ENCODE measurements at regions not wholly inside any gene's neighbourhood (a gene's known extent, or its start where the extent isn't known, plus 50 kb on each side); places are given as distances from the start of the nearest gene placed in this dataset.

DNA sequence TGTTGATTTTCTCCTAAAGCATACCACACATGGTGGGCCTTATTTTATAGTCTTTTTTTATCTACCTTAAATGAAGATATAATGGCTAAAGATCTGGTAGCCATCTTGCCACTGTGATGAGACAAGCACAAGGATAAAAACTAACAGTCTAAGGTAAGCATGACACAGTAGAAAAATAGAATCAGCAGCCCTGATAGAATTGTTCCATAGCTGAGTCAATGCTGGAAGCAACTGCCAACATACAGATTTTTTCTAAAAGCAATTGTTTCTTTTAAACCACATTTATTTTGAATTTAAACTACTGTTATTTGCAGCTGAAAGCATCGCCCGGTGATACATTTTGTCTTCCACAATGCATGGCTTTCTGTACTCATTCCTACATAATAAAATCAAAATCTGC, 1091.5 kb upstream of the CHAC2 start:
- no peaks in the 10 kb centered on the region for H3K4me1 Mint-ChIP-seq (ENCODE audit: low read depth)
- no peaks in the 10 kb centered on the region for H3K36me3 Mint-ChIP-seq (ENCODE audit: low read depth)
- H3K27ac Mint-ChIP-seq: no peak overlapping the region
- TF ChIP-seq, protein P1, sequence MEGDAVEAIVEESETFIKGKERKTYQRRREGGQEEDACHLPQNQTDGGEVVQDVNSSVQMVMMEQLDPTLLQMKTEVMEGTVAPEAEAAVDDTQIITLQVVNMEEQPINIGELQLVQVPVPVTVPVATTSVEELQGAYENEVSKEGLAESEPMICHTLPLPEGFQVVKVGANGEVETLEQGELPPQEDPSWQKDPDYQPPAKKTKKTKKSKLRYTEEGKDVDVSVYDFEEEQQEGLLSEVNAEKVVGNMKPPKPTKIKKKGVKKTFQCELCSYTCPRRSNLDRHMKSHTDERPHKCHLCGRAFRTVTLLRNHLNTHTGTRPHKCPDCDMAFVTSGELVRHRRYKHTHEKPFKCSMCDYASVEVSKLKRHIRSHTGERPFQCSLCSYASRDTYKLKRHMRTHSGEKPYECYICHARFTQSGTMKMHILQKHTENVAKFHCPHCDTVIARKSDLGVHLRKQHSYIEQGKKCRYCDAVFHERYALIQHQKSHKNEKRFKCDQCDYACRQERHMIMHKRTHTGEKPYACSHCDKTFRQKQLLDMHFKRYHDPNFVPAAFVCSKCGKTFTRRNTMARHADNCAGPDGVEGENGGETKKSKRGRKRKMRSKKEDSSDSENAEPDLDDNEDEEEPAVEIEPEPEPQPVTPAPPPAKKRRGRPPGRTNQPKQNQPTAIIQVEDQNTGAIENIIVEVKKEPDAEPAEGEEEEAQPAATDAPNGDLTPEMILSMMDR (IDR thresholded peaks at IDR 0.05): no peak
- no peak overlapping the region for H3K4me3 Mint-ChIP-seq
- no peak for DNase-seq
- no peaks in the 10 kb centered on the region for H3K27me3 Mint-ChIP-seq (ENCODE audit: insufficient read depth)
- H3K9me3 Mint-ChIP-seq: no peaks in the 10 kb centered on the region

DNA sequence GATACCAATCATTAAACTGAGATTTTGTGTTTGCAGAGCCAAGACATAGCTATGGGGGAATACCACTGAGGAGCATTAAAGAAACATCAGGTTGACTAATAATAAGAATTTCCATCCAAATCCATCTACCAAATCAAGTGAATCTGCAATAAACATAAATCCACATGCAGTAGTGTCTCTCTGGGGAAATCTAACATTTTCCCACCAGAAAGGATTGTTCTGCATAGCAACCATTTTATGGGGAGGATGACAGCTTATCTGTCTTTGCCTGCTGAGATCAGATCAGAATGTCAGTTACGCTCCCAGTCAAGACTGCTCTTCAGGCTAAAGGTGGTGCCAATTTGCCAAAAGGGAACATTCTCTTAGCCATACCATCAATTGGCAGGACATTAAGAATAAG, 1098.9 kb upstream of the CHAC2 start:
- Mint-ChIP-seq H3K4me3 (no peak overlapping the region), H3K9me3 (peaks cover 16% of the 10 kb centered on the region), H3K4me1 (ENCODE audit: low read depth) (no peaks in the 10 kb centered on the region), H3K27me3 (ENCODE audit: insufficient read depth) (no peaks in the 10 kb centered on the region; the same call in 1 of the 2 replicates), H3K27ac (no peak overlapping the region), H3K36me3 (ENCODE audit: low read depth) (peaks cover 16% of the 10 kb centered on the region)
- TF ChIP-seq, protein P1 (IDR thresholded peaks at IDR 0.05): no peak
- DNase-seq: no peak

DNA sequence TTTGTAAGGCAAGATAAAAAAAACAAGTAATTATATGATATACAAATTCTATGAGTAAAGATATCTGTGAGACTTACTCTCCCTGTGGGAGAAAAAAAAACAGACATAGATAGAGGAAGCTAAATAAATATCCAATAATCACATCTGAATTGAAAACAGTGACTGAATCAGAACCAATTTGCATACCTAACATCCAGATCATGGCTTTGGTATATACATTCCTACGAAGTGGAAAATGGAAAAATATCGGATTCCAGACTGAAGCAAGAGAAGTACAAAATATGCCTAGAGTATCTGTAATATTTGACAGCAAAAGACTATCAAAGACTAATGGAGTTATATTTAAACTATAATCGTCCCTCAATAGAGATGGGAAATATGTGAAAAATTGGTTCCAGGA, 1108.1 kb upstream of the CHAC2 start:
- Mint-ChIP-seq H3K27me3 (ENCODE audit: insufficient read depth) (no peaks in the 10 kb centered on the region; the same call in 1 of the 2 replicates), H3K4me3 (no peak overlapping the region), H3K36me3 (ENCODE audit: low read depth) (no peaks in the 10 kb centered on the region), H3K4me1 (ENCODE audit: low read depth) (peaks cover 19% of the 10 kb centered on the region), H3K27ac (peak overlapping the region; percentile 27), H3K9me3 (peaks cover 3% of the 10 kb centered on the region; the same call in 1 of the 2 replicates)
- TF ChIP-seq, protein P1 (IDR thresholded peaks at IDR 0.05): no peak
- no peak for DNase-seq

DNA sequence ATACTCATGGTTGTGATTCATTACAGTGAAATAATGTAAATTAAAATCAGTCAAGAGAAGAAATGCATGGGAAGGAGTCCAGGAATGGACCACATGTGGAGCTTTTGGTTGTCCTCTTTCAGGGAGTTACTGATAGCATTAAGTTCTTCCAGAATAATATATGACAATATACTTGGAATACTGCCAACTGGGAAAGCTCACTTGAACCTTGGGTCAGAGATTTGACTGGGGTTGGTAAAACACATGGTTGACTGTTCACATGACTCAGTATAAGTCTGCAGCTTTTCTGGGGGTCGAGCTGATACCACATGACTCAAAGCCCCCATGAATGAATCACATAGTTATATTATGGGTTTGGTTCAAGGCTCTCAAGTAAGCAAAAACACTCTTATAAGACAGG, 1109.0 kb upstream of the CHAC2 start:
- Mint-ChIP-seq H3K27ac (peak overlapping the region; percentile 50), H3K36me3 (ENCODE audit: low read depth) (no peaks in the 10 kb centered on the region), H3K4me3 (peak overlapping the region; percentile 5; the same call in 1 of the 2 replicates), H3K9me3 (peaks cover 3% of the 10 kb centered on the region; the same call in 1 of the 2 replicates), H3K27me3 (ENCODE audit: insufficient read depth) (no peaks in the 10 kb centered on the region; the same call in 1 of the 2 replicates), H3K4me1 (ENCODE audit: low read depth) (peaks cover 19% of the 10 kb centered on the region)
- TF ChIP-seq, protein P1 (IDR thresholded peaks at IDR 0.05): no peak
- peak; percentile 87 for DNase-seq

DNA sequence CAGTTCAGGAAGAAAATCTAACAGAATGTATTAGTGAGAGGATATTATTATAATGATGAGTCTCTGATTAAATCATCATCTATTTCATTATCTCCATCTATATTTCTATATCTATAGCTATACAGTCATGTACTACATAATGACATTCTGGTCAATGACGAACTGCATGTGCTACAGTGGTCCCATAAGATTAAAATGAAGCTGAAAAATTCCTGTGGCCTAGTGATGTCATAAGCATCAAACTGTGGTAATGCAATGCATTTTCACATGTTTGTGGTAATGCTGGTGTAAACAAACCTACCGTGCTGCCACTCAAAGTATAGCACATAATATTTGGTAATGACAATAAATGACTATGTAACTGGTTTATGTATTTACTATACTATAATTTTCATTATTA, 1127.9 kb upstream of the CHAC2 start:
- Mint-ChIP-seq H3K27ac (no peak overlapping the region), H3K9me3 (peaks cover 8% of the 10 kb centered on the region), H3K27me3 (ENCODE audit: insufficient read depth) (no peaks in the 10 kb centered on the region), H3K36me3 (ENCODE audit: low read depth) (peaks cover 6% of the 10 kb centered on the region; the same call in 1 of the 2 replicates), H3K4me1 (ENCODE audit: low read depth) (no peaks in the 10 kb centered on the region), H3K4me3 (no peak overlapping the region)
- TF ChIP-seq, protein P1 (IDR thresholded peaks at IDR 0.05): no peak
- DNase-seq: no peak

DNA sequence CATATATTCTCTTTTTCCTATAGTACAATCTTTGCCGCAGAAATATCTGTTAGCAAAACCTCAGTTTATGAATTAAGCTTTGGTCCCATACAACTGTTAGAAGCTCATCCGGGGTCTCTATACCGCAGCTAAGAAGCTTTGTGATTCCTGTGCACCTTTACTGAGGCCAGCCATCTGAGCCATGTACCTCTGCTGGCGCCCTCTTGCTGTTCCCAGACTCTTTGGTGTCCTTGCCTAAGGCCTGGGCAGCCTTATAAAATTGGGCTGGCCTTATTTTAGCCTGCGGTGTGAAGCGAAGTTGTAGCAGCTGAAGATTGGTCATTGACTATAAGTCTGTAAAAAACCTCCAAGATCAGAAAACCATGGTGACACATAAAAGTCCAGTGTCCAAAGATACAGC, 1135.1 kb upstream of the CHAC2 start:
- Mint-ChIP-seq H3K27me3 (ENCODE audit: insufficient read depth) (no peaks in the 10 kb centered on the region; the same call in 1 of the 2 replicates), H3K9me3 (peaks cover 20% of the 10 kb centered on the region), H3K36me3 (ENCODE audit: low read depth) (no peaks in the 10 kb centered on the region; the same call in 1 of the 2 replicates), H3K4me3 (no peak overlapping the region), H3K4me1 (ENCODE audit: low read depth) (no peaks in the 10 kb centered on the region), H3K27ac (no peak overlapping the region)
- TF ChIP-seq, protein P1 (IDR thresholded peaks at IDR 0.05): no peak
- no peak for DNase-seq

Measured in HFFc6 (cell line).